ENCODE measurements at regions not wholly inside any gene's neighbourhood (a gene's known extent, or its start where the extent isn't known, plus 50 kb on each side); places are given as distances from the start of the nearest gene placed in this dataset.

DNA sequence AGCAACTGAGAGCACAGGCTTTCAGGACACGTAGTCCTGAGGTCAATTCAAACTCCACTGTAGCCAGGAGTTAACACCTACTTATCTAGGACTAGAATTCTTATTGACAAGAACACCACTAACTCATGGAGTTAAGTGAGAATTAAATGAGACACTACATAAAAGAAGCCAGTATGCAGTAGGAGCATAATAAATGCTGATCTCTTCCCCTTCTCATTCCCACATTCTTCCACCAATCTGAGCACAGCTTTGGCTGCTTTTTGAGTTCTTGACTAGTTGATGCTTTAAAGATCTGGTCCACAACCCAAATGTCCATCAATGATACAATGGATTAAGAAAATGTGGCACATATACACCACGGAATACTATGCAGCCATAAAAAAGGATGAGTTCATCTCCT is 55.2 kb downstream of the TTC32 start:
- no peak for DNase-seq (ENCODE audit: low read depth)

DNA sequence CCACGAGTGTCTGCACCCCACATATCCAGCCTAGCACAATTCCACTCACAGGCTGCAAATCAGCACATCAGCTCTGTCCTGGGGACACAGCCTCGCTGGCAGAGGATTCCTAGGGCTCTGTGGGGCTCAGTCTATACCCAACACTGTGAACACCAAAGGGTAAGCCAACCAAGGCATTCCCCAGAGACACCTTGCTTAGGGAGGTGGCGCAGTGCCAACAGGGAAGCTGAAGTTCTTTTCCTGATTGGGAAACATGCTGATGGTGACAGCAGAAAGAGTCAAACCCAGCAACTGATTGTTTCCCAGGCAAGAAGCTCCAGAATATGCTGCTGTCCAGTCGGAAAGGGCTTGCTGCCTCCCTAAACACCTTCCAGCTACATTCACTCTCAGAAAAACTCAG is 55.8 kb downstream of the TTC32 start:
- DNase-seq (ENCODE audit: low read depth) = no peak

DNA sequence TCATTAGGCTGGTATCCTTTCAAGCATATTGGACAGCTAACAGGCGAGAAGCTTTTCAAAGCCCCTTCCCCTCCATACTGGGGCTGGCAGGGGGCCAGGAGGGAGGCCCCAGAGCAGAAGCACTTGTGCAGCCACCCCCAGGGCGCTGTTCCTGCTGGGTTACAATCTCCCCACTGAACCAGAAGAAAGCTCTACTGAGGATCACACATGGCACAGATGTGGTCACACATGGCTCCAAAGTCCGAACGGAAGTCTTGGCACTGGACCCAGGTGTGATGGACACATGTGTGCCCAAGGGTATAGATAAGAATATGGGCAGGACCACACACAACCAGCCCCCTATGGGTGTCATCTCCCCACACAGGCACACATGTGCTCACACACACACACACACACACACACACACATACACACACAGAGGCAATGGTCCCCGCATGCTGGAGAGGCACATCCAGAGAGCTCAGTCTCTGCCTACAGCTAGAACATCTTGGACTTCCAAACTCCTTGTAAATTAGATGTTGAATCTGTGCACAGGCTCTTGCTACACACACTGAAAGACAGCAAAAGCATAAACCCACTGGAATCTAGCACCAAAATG is 56.4 kb downstream of the TTC32 start:
- DNase-seq (ENCODE audit: low read depth) = no peak

DNA sequence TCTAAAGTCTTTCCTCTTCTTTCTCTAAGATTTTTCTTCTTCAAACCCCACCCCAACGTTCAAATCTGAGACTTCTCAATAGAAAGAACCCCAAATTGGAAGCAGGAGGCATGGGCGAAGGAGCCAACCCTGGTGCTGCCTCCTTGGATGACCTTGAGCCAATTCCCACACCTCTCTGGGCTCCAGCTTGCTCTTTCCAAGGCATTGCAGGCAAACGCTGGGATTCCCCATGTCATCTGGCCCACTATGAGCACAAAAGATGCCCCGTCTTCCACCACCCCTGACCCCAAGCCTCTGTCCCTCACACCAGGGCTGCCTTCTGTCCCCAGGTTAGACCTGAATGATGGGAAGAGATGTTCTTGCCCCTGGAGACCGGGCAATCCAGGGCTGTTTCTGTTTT is 57.0 kb downstream of the TTC32 start:
- DNase-seq (ENCODE audit: low read depth) = no peak

GRCh38 chr2:19843992-19844515 is 57.7 kb downstream of the TTC32 start:
- DNase-seq (ENCODE audit: low read depth) = no peak

- no peak for DNase-seq (ENCODE audit: low read depth)
These were observed 59.7 kb downstream of the TTC32 start for GRCh38 chr2:19841918-19842693.

GRCh38 chr2:19839438-19839837 is 62.3 kb downstream of the TTC32 start:
- no peak for DNase-seq (ENCODE audit: low read depth)

DNA sequence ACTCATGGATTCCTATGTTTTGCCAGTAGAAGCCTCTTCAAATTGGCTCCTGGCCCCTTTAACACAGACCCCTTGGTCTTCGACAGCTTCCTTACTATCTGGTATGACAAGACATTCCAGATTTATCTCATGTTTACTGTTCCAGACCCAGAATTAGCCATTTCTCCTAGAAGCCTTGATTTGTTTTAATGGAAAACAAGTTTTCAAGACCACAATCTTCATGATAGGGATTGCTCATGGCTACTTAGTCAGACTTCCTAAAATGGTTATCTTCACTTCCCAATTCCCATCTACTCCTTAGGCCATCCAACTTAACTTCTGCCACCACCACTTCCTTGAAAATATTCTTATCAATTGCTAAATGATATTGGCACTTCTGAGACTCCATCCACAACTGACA is 63.2 kb downstream of the TTC32 start:
- no peak for DNase-seq (ENCODE audit: low read depth)

DNA sequence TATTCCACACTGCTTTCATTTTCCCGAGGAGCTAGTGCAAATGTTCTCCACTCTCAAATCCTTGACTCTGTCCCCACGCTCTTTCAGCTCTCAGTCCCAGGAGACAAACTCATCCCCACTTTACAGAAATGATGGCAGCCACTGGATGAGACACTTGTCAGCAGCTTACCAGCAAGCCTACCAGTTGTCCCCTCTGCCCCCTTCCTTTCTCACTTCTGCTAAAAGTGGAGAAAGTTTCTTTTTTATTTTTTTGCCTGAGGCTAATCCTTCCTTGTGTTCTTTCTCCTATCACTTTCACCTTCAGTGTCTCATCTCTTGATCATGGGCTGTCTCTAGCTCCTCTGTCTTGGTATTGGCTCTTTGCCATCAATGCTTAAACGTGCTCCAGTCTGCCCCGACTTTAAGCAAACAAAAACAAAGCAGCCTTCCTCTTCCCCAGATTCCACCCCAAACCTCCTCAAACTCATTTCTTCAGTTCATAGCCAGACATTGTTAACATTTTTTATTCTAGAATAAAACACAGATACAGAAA is 64.5 kb downstream of the TTC32 start:
- DNase-seq (ENCODE audit: low read depth) = no peak

- DNase-seq (ENCODE audit: low read depth) = peak; percentile 50
These were observed 66.0 kb downstream of the TTC32 start for GRCh38 chr2:19835781-19836281.

- no peak for DNase-seq (ENCODE audit: low read depth)
These were observed 67.8 kb downstream of the TTC32 start for GRCh38 chr2:19833978-19834377.

GRCh38 chr2:19829672-19830071 is 72.1 kb downstream of the TTC32 start:
- no peak for DNase-seq (ENCODE audit: low read depth)

DNA sequence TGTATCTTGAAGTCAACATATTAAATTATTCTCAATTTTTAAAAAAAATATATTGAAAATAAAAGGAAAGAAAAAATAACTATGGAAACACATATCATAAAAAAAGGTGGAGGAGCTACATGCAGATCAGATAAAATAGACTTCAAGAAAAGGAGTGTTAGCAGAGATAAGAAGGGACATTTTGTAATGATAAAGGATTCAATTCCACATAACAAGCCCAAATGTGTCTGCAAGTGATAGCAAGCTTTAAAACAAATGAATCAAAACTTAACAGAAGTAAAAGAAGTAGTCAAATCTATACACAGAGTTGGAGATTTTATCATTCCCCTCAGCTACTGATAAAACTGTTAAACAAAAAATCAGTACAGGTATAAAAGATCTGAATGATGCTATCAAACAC is 74.9 kb downstream of the TTC32 start:
- no peak for DNase-seq (ENCODE audit: low read depth)

DNA sequence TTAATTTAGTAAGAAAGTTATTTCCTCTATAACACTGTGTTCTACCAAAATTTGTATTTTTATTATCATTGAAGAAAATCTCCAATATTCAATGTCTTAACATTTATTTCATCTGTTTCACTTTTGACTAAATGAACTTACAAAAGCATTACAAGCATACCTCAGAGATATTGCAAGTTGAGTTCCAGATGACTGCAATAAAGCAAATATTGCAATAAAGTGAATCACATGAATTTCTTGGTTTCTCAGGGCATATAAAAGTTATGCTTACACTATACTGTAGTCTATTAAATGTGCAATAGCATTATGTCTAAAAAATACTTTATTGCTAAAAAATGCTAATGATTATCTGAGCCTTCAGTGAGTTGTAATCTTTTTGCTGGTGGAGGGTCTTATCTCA is 78.3 kb downstream of the TTC32 start:
- no peak for DNase-seq (ENCODE audit: low read depth)

GRCh38 chr2:19819097-19820065 is 82.4 kb downstream of the TTC32 start:
- peak; percentile 78 for DNase-seq (ENCODE audit: low read depth)

GRCh38 chr2:19818543-19818942 is 83.2 kb downstream of the TTC32 start:
- DNase-seq (ENCODE audit: low read depth) = no peak

DNA sequence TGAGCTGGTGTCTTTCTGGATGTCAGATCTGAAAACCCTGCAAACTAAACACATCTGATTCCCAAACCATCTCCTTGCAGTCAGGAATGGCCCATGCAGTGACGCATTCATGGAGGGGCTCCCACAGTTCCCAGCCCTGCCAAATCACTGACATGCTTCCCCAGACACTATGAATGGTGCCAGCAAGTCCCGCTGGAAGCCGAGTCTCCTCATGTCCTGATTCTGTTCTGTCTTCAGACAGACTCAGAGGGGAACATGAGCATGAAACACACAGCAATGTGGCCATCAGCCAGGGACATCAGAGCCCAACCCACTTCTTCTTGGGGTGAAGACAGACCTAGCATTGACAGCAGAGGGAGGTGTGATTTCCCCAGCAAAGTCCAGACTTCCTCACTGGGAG is 83.7 kb downstream of the TTC32 start:
- DNase-seq (ENCODE audit: low read depth) = no peak

DNA sequence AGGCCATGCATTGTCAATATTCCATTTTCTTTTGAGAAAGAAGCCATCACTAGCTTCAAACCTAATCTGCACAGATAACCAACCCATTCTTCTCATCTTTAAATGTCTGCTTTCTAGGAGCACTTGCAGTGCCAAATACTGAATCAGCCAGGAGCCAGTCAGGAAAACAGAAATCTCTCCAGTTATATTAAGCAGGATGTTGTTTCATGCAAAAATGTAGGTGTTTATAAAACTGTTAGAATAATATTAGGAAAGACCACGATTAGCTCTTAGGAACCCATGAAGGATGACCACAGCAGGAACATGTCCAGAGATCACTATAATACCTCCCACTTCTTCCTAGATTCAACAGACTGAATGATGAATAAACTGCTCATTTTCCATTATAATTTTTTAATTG is 86.0 kb downstream of the TTC32 start:
- no peak for DNase-seq (ENCODE audit: low read depth)

GRCh38 chr2:19812166-19812565 is 89.6 kb downstream of the TTC32 start:
- DNase-seq (ENCODE audit: low read depth) = no peak

DNA sequence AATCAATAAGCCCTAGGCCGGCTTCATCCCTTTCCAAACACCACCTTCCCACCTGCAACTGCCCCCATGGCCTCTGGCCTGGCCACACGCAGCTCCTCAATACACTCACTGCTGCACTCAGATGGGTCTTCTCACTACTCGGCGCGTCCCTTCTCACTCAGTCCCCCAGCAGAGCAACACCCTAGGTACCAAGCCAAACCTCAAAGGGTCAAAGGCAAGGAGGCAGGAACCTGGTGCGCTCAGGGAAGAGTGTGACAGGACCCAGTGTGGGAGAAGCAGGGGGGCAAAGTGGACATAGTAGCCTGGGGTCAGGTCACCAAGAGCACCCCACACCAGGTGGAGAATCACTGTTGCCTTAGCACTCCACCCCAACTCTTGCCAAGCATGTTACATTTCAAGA is 90.6 kb downstream of the TTC32 start:
- no peak for DNase-seq (ENCODE audit: low read depth)

DNA sequence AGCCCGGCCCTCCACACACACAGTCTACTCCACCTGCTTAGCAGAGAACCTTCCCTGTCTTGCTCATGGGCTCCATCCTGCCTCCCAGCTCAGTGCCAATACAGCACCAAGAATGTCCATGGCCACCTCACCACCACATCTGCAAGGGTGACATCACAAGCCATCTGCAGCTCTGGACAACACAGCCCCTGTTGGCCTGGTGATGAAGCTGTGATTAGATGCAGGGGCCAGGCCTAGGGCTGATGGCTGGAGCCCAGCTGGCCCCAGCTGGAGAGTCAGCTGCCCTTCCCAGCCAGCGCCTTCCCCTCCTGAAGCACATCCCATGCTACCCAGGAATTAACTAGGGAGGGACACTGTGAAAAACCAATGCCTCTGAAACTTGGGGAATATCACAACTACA is 91.1 kb downstream of the TTC32 start:
- DNase-seq (ENCODE audit: low read depth) = no peak

DNA sequence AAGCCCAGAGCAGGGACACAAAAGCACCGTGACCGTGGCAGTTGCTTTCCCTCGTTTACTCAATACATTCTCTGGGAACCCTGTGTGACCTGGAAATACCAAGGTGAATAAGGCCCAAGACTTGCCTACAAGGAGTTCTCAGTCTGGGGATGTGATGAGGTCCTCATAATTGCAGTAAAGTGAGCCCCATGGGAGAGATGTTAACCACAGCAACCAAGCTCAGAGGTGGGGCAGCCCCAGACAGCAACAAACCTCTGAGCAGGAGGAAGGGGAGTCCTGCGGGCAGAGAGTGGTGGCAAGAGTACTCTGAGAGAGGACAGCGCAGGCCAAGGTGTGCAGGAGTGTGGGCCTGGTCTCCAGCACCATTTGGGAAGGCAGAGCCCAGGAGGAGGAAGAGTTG is 91.6 kb downstream of the TTC32 start:
- no peak for DNase-seq (ENCODE audit: low read depth)
